Fibroblast of skin of left quadriceps (primary cell): ENCODE measurements at regions not wholly inside any gene's neighbourhood (a gene's known extent, or its start where the extent isn't known, plus 50 kb on each side); places are given as distances from the start of the nearest gene placed in this dataset.
A peak's percentile ranks its signal among the peaks of the same experiment; 100 is the strongest.

ENCODE experiments used
- DNase-seq, 2 experiments: peaks; one replicate each; pipeline ENCODE4 v3.0.0-alpha.2; 2013; ENCODE audit warnings: low read depth in 2 of 2

DNA sequence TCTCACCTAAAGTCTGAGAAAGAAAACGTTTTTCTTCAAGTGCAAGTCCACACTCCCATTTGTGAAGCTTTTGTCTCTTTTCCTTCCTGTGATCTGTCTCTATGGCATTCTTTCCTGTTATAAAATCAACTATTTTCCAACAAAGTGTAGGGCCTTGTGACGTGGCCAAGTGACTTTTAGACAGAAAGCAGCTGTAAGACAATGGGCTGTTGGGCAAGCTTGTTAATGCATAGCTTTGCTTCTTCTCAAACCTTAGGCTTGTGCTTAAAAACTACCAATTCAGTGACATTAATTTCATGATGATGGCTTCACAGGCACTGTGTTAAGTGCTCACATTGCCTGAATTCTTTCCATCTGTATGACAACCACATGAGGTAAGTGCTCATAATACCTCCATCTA, 83.5 kb downstream of the VCY1B start:
- DNase-seq = no peak

GRCh38 chrY:14145614-14146013, 89.6 kb downstream of the VCY1B start:
- DNase-seq = no peak

DNA sequence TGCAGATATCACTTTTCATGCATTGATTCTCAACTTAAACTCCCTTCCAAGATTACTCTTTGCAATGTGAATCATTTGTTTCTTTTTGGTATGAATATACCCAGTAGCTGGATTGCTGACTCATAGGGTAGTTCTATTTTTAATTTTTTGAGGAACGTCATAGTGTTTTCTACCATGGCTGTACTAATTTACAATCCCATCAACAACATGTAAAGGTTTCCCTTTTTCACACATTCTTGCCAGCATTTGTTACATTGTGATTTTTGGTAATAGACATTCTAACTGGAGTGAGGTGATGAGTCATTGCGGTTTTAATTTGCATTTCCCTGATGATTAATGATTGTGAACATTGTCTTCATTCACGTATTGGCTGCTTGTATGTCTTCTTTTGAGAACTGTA, 126.7 kb downstream of the VCY1B start:
- no peak for DNase-seq

GRCh38 chrY:14222014-14222413, 166.0 kb downstream of the VCY1B start:
- no peak for DNase-seq

GRCh38 chrY:14231703-14232102, 175.7 kb downstream of the VCY1B start:
- no peak for DNase-seq

GRCh38 chrY:14235070-14235469, 179.0 kb downstream of the VCY1B start:
- no peak for DNase-seq

- no peak for DNase-seq
These were observed 182.2 kb downstream of the VCY1B start for GRCh38 chrY:14238277-14238676.

DNA sequence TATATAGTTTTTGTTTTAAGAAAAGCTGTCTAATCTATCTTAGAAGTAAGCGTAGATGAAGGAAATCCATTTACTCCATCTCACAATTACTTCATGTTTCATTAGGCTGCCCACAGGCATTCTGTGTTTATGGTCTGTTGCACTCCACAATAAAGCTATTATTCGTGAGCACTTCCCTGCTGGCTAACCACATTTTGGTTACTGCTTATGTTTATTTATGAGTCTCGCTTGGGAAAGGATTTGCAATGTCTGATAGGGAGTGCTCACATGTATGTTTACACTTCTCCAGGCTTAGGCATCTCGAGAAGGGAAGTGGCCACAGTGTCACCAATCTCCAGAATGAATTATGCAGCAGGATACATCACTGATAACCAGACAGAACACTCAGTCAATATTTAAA, 190.9 kb downstream of the VCY1B start:
- no peak for DNase-seq

DNA sequence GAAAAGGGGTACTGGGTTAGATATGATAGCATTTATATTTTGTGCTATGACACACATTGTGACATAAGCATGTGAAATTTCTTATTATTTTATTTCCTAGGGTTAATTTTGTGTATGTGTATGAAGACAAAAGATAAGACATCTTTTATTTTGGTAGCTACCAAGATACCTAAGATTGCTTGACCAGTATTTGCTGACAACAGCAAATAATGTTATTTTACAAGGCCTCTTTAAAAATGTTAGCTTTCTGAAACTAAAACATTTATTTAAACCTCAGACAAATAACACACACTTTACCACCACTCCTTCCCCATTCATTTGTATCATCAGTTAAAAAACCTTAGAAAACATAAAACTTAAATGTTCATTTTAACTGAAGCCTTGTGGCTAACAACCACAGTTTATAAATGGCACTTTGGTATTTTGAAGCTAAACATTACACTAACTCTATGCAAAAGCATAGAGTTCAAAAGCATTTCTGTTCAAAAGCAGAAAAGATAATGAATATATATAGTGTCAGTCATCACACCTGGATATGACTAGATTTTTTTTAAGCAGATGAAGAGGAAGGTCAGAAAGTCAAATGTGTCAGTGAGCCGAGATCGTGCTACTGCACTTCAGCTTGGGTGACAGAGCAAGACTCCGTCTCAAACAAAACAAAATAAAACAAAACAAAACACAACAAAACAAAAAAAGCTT, 193.0 kb downstream of the VCY1B start:
- DNase-seq = no peak

DNA sequence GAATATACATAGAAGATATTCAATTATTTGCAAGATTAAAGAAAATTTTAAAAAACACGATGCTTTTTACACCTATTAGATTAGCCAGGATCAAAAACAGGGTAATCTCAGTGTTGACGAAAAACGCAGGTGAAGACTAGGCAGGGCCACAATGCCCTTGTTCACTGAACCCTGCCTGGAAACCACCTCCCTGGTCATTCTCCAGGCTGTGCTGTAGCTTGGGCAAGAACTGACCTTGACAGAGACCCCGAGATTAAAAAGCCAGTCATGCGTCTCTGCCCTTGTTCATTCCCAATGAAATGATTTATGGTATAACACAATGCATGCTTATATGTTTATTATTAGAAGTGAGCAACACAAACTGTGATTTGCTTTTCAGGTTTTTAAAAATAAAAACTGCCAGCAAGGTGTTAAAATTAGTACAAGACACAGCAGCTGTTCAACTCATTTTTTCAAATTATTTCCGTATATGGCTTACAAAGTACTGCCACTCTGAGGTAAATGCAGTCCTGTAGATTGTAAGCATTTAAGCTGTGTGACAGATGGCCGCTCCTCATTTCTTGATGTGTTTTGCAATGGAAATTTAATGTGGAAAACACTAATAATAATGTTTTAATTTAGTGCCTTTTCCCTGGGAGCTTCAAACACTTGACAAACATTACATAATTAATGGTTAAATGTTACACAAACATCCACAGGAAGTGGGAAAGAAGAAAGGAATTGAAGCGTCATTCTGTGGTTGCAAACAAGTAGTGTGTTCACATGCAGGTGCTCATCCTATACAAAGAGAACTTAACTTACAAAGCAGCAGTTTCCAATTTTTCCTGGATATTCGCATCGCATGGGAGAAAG, 200.2 kb downstream of the VCY1B start:
- no peak for DNase-seq

GRCh38 chrY:14256817-14257168, 200.8 kb downstream of the VCY1B start:
- no peak for DNase-seq

DNA sequence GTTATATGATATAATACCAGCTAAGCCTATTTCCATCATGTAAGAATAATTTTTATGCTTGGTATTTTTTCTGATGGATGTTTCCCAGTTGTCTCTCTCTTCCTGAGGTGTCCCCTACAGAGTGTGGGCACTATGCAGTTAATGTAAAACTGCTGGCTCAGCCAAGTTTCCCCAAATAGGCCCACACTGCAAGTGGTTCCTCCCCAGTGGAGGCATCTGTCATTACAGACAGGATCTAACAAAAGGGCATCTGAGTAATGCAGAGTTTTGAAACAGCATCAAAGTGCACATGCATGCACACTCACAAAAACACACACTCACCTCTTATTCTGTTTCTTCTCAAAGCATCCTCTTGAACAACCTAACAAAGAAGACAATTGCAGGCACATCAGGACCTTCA, 221.0 kb downstream of the VCY1B start:
- no peak for DNase-seq

DNA sequence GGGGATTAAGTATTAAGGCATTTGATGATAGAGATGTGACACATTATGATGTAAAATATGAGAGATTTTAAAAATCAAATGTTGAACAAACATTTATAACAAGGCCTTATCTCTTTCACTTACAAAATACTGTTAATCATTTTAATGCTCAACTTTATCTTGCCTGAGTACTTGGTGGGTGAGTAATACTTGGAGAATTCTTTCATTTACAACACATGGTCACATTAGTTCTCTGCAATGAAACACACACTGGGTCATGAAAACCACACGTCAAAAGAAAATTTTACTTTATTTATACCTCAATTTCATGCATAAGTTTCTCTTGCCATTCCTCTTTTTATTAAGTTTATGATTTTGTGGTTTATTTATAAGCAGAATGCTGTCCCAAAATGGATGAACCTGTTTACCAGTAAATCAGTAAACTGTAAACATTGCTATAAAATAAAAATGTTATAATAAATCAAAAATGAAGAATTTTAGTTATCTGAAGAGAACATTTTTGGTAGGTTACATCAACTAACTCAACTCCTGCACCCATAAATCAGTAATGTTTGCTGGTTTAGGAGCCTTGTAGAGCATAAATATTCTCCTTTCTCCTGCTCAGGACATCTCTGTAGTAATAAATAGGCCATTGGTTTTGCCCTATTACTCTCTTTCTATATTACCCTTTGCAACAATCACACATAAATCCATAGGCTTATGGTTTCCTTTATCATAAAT, 233.5 kb upstream of the NLGN4Y start:
- DNase-seq = peak in 1 of 2 experiments; percentile 1

DNA sequence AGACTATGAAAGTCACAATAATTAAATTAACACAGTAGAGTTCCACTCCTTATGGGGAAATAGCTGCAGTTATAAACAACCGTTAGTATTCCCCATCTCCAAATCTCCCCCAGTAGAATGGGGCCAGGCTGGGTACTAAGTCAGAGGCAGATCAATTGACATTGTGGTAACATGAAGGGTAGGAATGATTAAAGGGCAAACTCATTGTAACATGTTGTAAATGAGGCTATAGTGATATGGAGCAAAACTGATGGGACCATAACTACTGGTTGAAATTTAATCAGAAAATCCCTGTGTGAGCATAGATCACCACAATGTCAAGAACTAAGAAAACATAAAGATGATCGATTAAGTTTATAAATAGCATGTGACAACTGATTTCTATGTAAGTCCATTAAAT, 231.9 kb upstream of the NLGN4Y start:
- DNase-seq = no peak

- no peak for DNase-seq
These were observed 223.6 kb upstream of the NLGN4Y start for GRCh38 chrY:14300775-14301174.

- DNase-seq = no peak
These were observed 222.8 kb upstream of the NLGN4Y start for GRCh38 chrY:14301552-14301951.

- no peak for DNase-seq
These were observed 195.5 kb upstream of the NLGN4Y start for GRCh38 chrY:14328677-14329345.

- DNase-seq = no peak
These were observed 194.0 kb upstream of the NLGN4Y start for GRCh38 chrY:14330362-14330761.

DNA sequence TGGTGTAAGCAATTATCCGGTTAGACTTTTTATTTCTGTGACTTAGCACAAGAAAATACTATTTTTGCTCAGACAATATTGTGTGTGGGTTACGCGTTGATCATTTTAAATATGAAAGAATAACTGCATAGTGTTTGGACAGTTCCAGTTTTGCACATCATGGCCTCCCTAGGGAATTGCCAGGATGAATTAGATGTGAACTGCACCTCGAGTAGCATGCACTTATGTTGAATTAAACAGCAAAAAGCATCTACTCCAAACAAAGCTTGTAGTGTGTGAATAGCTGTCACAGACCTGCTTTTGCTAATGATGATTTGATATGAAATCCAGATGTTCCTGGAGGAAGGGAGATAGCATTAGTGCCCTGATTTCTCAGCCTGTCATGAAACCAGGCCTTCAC, 184.8 kb upstream of the NLGN4Y start:
- no peak for DNase-seq

- DNase-seq = no peak
These were observed 183.7 kb upstream of the NLGN4Y start for GRCh38 chrY:14340459-14341143.

DNA sequence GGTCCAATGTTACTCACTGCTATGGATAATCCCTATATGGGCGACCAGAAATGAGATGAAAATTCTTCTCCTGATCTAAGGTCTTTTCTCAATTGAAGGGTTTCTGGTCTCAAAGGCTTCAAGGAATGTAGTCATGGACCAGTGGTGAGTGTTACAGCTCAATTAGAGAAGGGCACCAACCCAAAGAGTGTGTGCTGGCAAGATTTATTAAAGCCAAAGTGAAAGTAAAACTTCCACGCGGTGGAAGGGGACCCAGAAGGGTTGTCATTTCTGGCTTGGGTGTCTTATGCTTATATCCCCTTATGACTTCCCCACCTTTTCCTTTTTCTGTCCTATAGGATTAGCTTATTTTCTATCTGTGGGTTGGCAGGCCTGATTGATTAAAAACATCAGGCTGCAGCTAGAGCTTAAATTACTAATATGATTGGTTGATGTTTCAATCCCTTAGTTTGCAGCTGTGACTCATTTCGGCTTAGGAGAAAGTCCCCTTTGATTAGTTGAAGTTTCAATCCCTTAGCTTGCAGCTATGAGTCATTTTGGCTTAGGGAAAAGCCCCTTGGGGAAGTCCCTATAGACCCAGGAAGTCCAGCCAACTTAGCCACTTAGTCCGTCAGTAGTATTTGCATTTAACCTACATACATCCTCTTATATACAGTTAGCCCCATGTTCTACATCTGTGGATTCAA, 179.5 kb upstream of the NLGN4Y start:
- DNase-seq = no peak
